CD4-positive, alpha-beta T cell treated with Interleukin-21 for 1 hour (primary cell): ENCODE measurements at regions not wholly inside any gene's neighbourhood (a gene's known extent, or its start where the extent isn't known, plus 50 kb on each side); places are given as distances from the start of the nearest gene placed in this dataset.

ENCODE experiments used
- DNase-seq: peaks from one replicate; pipeline ENCODE4 v3.0.0-alpha.2; 2020

DNA sequence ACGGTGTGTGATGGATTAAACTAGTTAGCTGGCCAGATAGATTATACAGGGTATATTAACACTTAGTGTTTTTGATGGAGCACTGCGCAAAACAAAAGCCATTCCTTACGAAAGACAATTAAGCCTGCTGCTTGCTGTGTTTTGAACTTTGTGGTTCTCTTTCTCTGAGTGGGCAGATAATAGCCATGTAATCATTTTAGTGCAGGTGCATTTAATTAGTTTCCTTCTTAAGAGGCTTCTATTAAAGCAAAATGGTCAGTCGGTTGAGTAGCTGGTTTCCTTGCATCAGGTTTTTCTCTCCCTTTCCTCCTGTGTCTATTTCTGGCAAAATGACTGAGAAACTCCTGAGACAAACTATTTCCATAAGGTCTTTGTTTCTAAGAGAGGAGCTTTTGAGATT lies 512.5 kb downstream of the DMAC1 start:
- no peak for DNase-seq

DNA sequence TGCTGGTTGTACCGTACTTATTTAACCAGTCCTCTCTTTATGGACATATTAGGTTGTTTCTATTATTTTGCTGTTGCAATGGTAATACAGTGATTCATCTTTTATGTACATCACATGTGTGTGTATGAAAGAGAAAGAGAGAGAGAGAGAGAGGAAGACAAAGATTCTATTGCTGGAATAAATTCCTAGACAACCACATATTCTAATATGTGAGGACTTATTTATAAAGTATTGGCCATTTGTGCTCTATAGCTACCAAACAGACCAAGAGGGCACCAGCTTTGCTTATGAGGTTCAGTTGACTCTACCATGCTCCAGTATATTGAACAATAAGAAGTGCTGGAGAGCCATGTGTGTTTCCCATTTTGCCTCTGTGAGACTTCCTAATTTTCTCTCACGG lies 513.5 kb downstream of the DMAC1 start:
- no peak for DNase-seq

DNA sequence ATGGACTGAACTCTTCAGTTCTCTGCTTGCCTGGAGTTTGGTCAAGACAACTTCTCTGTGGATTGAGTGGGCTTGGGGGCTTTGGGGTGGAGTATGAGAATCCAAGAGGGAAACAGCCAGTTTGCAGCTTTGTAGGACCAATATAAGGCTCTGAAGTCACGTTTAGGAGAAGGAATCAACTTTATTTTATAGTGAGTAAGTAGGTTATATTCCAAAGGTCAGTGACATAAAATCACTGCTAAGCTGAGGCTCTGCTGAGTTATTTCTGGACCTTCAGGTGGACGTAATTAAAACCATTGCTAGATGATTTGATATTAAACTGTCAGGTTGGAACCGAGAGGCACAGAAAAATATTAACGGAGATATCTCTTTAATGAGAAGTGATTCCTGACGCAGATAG lies 514.4 kb downstream of the DMAC1 start:
- no peak for DNase-seq

DNA sequence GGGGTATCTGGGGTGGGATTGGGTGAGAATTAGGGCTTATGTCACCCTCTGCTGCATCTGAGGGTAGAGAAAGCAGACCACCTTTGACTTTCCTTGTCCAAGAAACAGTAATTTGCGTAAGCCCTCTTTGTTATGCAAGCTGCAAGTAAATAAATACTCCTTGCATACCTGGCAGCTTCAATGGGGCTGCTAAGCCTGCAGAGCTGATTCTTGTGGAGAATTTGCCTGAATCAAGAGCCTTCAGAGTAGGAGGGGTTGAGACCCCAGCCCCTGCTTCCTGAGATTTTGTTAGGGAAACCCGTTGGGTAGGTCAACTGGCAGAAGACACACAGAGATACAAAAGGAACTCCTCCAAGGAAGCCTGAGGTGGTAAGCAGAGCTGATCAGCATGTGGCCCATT lies 515.1 kb downstream of the DMAC1 start:
- no peak for DNase-seq

DNA sequence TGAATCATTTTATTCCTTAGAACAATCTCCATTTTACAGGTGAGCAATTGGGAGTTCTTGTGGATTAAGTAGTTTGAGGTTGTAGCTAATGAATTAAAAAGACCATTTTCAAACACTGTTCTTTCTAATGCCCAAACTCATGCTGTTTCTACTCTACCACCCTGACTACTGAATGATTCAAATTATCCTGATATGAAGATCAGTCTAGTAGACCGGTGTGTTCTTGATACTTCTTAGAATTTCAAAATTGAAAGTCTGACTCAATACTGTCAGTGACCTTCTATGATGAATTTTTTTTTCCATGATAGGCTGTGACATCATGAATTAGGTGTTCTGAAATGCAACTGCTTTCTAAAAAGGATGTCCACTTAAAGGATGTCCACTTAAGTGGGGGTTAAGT lies 515.5 kb downstream of the DMAC1 start:
- no peak for DNase-seq

DNA sequence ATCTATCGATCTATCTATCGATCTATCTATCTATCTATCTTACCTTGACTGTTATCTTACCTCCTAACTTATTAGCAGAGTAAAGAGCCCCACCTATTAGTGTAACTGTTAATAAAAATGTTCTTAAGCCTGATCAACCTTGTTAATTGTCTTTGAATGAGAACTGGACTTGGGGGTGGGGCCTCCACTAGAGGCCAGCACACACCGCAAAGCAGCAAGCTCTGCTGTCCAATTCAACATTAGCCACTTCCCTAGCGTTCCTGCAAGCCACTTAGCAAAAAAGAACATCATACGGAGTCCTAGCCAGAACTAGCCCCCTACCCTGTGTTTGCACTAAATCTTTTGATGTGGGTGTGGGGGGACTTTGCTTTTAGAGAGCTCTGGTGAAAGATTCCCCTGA lies 515.8 kb downstream of the KDM4C start:
- no peak for DNase-seq

DNA sequence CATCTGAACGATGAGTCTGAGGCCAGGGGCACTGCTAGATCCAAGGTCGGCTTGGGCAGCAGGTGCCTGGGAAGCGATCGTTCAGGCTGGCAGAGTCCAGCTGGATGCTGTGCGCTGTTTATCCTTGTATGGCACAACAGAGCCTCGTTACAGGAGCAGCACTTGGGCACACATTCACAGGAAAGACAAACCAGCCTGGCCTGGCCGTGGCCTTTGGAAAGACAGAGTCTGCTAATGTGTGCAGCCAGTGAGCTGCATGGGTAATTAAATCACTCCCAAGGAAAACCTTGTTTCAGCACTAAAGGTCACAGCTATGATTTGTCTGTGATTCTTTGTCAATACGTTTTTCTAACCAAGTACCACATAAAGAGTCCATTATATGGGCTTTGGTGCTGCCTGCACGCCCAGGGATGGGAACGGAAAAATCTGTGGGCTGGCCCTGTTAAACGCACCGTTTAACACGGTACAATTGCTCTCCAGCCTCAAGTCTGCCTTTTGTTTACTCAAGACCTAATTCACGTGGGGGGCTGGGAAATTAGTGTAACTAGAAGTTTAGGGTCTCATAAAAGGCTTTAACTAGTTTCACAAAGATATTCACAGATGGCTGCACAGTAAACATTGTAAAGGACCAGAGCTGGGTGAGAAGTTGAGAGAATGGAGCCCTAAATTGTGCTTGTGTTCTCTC lies 509.3 kb downstream of the KDM4C start:
- DNase-seq = no peak

DNA sequence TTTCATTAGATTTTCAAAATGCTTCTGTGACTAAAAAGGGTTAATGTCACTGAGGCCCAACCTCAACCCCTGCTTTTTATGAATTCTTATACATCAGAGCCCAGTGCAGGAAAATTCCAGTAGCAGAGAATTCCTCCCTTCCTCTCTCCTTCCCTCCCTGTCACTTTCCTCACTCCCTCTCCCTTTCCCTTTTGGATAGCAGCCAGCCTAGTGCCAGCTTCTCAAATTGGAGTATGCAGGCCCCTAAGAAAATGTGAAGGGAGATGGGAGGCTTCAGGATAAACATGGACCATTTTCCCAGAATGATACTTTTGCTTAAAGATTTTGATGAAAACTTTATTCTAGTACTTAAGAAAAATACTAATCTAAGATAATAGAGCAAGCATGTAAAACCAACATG lies 507.4 kb downstream of the KDM4C start:
- no peak for DNase-seq

DNA sequence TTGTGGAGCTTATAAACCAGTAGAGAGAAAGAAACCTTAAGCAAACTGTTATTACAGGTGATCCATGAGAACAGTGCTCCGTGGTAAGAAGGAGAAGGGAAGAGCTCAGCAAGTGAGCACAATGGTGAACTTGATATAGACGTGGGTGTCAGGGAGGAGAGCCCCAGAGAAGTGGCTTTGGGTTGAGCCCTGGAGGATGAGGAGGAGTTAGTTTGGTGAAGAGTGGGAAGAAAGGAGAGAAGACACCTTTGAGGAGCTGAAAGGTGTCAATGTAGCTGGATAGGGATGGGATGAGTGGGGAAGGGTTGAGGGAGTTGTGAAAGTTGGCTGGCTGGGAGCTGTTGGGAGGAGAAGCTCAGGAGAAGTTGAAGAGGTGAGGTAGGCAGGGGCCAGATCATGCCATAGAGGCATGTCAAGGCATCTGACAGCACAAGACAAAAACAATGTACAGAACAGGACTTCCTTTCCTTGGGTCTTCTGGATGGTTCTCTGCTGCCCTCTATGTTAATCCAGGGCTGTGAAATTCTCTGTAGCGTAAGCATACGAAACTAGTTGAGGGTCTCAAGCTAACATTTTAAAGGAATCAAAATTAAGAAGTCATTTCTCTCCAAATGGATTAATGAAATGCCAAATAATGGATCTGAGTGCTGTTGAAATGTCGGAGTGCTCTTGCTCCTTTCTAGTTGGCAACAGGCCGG lies 501.9 kb downstream of the KDM4C start:
- DNase-seq = no peak

DNA sequence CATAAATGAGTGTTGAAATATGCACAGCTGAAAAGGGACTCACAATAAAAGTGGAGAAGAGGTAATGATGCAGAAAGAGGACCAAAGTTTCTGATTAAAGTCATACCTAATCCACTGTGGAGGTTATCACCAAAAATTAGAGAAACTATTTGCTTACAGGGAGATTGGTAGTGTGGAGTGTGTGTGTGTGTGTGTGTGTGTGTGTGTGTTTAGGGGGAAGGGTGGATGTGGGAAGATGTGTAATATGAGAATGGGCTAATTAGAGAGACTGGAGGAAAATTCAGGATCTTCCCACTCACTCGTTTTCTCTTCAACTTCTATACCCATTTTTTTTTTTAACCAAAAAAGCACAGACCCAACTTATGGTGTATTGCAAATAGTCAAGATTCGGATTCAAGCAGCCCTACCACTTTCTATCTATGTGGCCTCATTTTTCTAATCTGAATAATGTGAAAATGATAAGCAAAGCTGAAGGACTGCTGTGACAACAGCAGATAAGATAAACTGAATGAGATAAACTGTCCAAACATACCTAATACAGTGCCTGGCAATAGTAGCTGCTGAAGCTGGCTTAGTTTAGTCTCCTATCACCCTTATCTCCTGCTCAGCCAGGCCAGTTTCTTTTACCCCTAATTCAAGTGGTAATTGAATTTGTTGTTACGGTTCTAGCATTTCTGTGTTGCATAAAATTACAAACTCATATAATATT lies 501.1 kb downstream of the KDM4C start:
- no peak for DNase-seq

DNA sequence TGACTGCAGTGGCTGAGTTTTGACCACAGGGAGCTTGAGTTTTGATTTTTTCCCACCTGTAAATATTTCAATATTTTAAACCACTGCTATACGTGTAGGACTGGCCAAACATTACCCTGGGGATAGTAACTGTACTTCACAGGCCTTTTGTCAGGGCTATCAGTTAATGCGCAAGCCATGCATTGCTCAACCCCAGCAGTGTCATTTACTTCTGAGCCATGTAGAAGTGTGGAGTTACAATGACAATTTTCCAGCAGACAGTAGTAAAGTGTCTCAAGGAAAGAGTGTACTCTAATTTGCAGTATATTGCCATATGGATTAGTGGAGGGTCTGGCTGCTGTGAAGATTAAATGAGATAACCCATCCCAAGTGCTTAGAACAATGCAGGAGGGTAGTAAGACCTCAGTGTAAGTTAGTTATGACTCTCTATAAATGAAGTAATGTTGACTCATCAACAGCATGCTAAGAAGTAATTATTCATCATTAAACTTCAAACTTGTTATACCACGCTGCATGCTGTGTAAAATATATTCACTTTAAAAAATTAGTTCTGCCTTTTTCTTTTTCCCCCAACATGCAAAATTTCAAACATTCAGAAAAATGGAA lies 489.2 kb downstream of the KDM4C start:
- no peak for DNase-seq

DNA sequence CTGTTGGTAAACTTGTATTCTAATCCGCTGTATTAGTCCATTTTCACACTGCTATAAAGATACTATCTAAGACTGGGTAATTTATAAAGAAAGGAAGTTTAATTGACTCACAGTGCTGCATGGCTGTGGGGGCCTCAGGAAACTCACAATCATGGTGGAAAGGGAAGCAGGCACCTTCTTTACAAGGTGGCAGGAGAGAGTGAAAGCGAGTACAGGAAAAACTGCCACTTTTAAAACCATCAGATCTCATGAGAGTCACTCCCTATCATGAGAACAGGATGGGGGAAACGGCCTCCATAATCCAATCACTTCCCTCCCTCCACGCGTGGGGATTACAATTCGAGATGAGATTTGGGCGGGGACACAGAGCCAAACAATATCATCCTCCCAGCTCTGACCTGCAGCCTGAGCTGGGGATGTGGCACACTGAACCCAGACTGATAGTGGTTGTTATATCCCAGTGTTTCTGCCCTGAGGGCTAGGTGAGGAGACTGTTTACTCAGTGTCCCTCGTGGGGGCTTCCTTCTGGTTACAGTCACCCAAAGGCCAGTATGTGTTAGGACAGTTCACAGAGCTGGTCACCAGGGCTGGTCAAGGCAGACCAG lies 488.3 kb downstream of the KDM4C start:
- DNase-seq = no peak

DNA sequence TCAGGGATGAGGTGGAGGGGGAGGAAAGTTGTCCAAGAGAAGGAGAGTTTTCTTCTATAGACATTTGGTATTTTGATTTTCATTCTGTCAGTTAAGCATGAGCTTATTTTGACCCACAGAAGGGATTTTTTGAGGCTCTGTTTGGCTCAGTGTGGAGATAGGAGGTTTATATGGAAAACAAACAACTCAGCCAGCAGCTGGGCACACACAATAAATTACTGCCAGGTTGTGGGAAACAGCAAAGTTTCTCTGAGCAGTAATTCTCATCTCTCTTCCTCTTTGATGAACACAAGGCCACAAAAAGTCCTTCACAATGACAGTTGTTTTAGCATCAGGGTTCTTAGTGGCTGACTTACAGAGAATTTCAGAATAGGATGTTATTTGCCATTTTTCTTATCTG lies 486.1 kb downstream of the KDM4C start:
- DNase-seq = no peak

DNA sequence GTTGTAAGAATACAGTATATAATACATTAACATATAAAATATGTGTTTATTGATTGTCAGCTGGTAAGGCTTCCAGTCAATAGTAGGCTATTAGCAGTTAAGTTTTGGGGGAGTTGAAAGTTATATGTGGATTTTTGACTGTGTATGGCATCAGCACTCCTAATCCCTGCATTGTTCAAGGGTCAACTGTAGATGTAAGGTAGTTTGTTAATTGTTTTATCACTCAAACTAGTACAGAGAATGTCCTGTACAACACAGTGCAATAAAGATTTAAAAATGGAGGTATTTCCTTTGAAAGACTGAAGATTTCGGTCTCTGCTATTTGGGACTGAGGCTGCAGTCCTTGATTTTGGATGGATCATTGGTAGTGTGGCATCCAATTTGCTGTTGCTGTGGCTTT lies 484.4 kb downstream of the KDM4C start:
- DNase-seq = no peak

DNA sequence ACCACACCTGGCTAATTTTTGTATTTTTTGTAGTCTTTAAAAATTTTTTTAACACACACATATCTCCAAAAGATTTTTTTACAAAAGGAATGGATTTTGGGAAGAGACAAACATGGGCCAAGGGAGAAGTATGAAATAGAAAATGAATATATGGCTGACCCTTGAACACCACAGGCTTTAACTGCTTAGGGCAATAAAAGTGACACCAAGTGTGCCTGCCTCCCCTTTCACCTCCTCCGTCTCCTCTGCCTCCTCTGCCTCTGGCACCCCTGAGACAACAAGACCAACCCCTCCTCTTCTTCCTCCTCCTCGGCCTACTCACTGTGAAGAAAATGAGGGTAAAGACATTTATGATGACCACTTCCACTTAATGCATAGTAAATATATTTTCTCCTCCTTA lies 483.9 kb downstream of the KDM4C start:
- no peak for DNase-seq

DNA sequence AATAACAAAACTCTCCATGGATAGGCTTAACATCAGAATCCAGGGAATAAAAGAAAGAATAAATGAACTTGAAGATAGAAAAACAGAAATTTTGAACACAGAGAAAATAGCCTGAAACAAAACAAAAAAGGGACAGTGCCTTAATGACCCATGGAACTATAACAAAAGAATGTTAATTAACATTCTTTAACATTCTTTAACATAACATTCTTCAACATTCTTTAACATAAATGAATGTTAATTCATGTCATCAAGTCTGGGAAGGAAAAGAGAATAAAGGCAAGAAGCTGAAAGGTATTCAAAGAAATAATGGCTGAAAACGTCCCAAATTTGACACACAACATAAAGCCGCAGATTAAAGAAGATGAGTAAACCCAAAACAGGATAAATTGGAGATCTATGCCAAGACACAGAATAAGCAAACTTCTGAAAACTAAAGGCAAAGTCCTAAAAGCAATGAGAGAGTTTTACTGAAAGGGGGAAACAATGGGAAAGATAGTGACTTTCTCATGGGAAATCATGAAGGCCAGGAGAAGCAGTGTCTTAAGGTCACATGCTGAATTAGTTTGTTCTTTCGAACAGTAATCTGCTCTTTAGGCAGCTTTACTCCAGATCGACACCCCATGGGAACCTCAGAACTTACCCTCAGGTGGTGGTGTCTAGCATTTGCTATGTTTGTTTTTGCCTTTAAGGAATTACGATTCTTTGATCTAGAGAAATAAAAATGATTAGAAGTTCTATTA lies 483.0 kb downstream of the KDM4C start:
- DNase-seq = no peak

DNA sequence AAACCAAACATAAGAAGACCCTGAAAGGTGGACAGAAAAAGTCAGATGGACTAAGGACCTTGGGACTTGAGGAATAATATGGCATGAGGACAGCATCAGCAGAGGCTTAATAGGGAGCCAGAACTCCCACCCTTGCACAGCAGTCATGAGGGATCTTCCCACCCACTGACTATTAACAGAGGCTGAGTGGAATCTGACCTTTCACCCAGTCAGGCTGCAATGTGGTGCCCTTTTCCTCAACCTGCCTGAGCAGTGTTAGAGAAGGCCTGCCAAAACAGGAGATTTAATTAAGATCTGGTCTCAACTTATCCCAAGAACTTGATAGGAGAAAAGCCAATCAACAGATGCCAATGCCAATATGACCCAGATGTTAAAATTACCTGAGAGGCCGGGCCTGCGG lies 481.9 kb downstream of the KDM4C start:
- DNase-seq = no peak

DNA sequence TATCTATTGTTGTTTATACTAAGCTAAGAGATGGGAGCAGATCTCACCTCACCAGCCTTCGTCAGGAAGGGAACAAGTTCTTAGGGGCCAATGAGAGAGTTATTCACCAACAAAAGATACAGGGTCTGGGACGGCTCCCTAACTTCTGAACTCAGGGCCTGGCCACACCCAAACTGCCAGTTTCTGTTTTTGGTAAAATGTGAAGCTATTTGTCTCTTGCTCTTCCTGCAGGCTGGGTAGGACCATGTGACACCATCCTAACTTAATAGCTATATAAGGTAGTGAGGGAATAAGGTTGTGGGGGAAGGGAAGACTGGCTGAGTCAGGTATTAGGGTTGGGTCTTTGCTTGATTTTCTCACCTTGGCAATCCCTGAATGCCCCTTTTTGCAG lies 480.5 kb downstream of the KDM4C start:
- no peak for DNase-seq

DNA sequence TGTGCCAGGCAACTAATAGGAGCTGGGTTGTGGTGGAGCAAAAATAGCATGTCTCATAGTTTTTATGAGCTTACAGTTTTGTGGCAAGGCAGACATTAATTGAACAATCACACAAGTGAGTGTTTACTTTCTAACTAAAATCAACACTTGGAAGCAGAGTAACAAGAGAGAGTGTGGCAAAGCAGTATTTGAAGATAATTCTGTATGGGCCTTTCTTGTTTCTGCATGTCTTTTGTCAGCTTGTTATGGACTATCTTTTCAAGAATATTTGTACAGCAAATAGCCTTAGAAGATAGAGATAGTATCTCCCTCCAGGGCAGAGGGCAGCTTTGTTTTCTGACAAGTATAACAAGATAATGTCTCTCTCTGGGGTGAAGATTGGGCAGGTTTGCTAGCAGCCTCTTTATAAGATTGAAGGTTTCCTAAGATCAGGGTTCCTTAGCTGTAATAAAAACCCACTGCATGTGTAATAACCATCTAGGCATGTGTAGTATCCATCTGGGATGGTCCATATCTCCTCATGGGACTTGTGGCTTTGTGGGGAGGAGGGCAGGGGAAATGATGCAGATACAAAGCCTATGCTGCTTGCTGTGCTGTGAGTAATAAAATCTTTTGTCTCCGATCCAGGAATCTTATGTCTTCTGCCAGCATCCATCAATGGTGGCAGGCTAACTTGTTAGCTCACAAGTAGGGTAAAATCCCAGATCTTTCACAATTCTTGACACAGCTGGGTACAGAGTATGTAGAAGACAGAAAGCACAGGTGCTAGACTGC lies 479.9 kb downstream of the KDM4C start:
- DNase-seq = no peak

DNA sequence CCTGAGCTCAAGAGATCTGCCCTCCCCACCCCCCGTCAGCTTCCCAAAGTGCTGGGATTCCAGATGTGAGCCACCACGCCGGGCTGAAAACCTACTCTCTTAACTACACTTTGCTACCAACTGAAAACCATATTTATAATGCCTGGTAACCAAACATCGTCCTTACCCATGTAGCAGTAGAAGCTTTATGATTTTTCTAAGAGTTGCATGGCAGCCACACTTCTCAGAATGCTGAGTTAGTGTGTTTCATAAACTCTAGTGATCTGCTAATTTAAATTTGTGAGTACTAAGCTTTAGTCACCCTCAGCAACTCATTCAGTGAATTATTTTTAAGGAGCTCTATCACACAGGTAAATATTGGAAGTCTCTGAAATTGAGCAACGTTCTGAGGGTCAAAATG lies 478.4 kb downstream of the KDM4C start:
- no peak for DNase-seq

DNA sequence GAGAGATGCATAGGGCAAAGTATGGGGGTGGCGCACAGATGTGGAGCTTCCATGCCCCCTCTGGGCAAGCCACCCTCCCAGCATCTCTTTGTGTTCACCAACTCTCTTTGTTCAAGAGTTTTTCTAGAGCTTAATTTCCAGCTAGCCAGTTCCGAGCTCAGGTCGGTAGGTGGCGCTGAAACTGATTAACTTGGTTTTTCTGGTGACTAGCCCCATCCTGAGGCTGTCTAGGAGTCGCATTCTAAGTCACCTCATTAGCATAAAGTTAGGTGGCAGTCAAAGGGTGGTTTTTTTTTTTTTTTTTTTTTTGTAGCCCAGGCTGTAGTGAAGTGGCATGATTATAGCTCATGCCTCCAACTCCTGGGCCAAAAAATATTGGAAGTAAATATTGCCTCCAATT lies 476.4 kb downstream of the KDM4C start:
- peak; percentile 11 for DNase-seq

DNA sequence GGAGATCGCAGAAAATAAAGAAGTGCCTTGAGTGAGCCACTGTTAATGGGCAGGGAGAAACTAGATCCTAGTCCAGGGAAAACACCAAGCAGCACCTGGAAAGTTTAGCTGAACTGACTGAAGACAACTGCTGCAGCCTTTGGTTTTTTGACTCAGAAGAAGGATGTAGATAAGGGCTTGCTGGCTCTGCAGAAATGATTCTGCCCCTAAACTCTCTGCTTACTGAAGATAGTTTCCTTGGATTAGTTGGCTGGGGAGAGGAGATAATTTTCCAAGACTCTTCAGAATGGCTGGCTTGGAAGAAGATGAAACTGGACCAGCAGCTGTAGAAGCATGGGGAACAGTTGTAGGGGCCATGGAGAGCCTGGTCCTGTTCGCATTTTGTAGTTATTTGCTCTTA lies 471.8 kb downstream of the KDM4C start:
- no peak for DNase-seq
